KOPT-K1 (cell line): ENCODE measurements at regions not wholly inside any gene's neighbourhood (a gene's known extent, or its start where the extent isn't known, plus 50 kb on each side); places are given as distances from the start of the nearest gene placed in this dataset.

Experiments
- H3K27ac ChIP-seq: fragments of 200-600 bp; sonication (generic); 2 replicates; pipeline ENCODE4 v1.5.1; 2016; ENCODE audit warnings: antibody characterized with exemption, mild to moderate bottlenecking, low read depth, low read length; ENCODE audit not compliant: poor library complexity, severe bottlenecking
- H3K36me3 ChIP-seq: fragments of 200-600 bp; sonication (generic); 2 replicates; pipeline ENCODE4 v1.5.1; 2017; ENCODE audit warnings: antibody characterized with exemption, mild to moderate bottlenecking, low read length, moderate library complexity; ENCODE audit not compliant: insufficient read depth
- H3K9me3 ChIP-seq: fragments of 200-600 bp; sonication (generic); 2 replicates; pipeline ENCODE4 v1.5.1; 2017; ENCODE audit warnings: antibody characterized with exemption, low read length, mild to moderate bottlenecking; ENCODE audit not compliant: insufficient read depth, poor library complexity, severe bottlenecking

GRCh38 chr9:80197661-80198060 is 625.9 kb downstream of the TLE4 start:
- Histone ChIP-seq H3K9me3 (no peaks in the 10 kb centered on the region), H3K27ac (no peak overlapping the region), H3K36me3 (no peaks in the 10 kb centered on the region)

DNA sequence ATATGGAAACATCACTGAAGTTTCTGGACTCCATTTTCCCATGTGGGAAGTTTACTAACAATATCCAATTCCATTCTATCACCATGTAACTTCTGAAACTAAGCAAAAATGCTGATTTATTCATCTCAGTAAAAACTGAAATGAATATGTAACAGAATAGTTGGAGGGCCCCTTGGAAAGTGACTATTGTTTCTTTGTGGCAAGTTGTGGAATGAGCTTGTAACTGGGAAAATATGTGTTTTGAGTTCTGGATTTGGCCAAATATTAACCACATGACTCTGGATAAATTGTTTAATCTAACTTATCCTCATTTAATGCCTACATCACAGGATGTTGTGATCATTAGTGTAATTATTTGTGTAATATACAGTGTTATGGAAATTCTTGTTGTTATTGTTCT is 619.3 kb downstream of the TLE4 start:
- no peaks in the 10 kb centered on the region for H3K36me3 ChIP-seq
- H3K27ac ChIP-seq = no peak overlapping the region
- no peaks in the 10 kb centered on the region for H3K9me3 ChIP-seq

GRCh38 chr9:80188579-80188978 is 616.8 kb downstream of the TLE4 start:
- Histone ChIP-seq H3K27ac (no peak overlapping the region), H3K9me3 (no peaks in the 10 kb centered on the region)

DNA sequence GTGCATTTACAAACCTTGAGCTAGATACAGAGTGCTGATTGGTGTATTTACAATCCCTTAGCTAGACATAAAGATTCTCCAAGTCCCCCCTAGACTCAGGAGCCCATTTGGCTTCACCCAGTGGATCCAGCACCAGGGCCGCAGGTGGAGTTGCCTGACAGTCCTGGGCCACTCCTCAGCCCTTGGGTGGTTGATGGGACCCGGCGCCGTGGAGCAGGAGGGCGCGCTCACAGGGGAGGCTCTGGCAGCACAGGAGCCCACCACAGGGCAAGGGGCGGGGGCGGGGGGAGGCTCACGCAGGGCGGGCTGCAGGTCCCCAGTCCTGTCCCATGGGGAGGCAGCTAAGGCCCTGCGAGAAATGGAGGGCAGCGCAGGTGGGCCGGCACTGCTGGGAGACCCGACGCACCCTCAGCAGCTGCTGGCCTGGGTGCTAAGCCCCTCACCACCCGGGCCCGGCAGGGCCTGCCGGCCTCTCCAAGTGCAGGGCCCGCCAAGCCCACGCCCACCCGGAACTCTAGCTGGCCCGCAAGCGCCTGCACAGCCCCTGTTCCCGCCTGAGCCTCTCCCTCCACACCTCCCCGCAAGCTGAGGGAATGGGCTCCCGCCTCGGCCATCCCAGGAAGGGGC is 613.5 kb downstream of the TLE4 start:
- Histone ChIP-seq H3K27ac (no peak overlapping the region), H3K9me3 (no peaks in the 10 kb centered on the region), H3K36me3 (no peaks in the 10 kb centered on the region)

More at GRCh38 chr9:80188579-80188978, 616.8 kb downstream of the TLE4 start:
- H3K36me3 ChIP-seq = no peaks in the 10 kb centered on the region

GRCh38 chr9:80177949-80178480 is 606.2 kb downstream of the TLE4 start:
- no peak overlapping the region for H3K27ac ChIP-seq
- H3K36me3 ChIP-seq = no peaks in the 10 kb centered on the region
- H3K9me3 ChIP-seq = no peaks in the 10 kb centered on the region

- no peaks in the 10 kb centered on the region for H3K9me3 ChIP-seq
- H3K36me3 ChIP-seq = no peaks in the 10 kb centered on the region
- no peak overlapping the region for H3K27ac ChIP-seq
Observed at GRCh38 chr9:80175286-80176150, 603.8 kb downstream of the TLE4 start.

DNA sequence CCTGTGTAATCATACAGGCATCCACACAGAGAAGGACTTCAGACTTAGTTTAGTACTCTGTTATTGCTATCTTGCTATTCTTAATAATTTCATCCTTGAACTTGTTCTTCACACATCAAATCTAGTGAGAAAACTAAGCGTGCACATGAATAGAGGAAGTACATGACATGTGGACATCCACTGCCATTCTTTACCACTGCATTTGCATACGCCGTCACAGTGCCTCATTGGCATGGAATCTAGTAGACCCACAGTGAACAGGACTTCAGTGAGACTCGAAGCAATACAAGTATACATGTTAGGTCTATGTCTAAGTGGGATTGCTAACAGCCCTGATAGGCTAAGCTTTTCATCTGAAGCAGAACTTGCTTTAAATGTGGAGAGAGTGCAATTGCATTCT is 592.1 kb downstream of the TLE4 start:
- Histone ChIP-seq H3K36me3 (no peaks in the 10 kb centered on the region), H3K27ac (no peak overlapping the region), H3K9me3 (no peaks in the 10 kb centered on the region)

DNA sequence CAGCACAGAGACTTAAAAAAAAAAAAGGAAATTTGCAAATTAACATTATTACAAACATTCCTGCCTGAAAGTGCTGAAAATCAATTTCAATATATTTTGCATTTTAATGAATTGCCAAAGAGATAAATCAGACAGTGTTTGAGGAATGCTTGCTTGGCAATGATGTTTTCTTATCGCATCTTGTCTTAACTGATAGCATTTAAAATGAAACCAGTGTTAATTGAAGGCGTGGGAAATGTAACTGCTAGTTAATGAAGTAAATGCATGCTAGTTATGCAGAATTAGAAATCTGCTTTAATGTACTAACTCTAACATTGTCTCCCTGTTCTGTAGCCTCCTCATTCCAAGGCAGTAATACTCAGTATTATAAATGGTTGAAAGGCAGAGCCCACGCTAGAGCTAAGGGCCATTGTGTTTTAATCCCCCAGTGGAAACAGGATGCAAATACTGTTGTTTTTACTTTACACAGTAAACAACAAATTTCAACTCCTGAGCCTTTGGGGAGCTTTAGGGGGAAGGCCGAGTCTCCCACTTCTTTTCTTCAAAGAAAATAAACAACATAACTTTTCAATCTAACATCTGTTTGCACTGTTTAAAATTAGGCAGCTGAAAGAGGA is 586.9 kb downstream of the TLE4 start:
- no peaks in the 10 kb centered on the region for H3K36me3 ChIP-seq
- H3K27ac ChIP-seq = no peak overlapping the region
- no peaks in the 10 kb centered on the region for H3K9me3 ChIP-seq

DNA sequence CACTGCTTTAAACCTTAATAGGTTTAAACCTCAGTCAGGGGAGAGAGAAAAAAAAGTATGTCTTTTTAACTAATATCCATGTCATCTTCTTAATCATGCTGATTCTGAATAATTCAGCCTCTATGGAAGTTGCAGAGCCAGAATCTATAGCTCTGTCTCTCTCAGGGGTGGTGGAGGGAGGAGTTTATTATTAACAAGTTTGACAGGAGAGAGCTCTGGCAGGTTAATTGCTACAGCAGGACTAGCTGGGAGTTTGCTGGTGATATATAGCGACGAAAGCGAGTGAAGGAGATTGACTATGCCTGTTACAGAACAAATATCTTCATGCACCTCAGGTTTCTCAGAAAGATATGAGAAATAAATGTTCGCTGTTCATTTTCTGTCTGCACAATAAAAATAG is 586.4 kb downstream of the TLE4 start:
- H3K9me3 ChIP-seq = no peaks in the 10 kb centered on the region
- H3K27ac ChIP-seq = no peak overlapping the region
- H3K36me3 ChIP-seq = no peaks in the 10 kb centered on the region

- no peak overlapping the region for H3K27ac ChIP-seq
- H3K9me3 ChIP-seq = no peaks in the 10 kb centered on the region
- no peaks in the 10 kb centered on the region for H3K36me3 ChIP-seq
Observed at GRCh38 chr9:80157561-80157983, 585.8 kb downstream of the TLE4 start.

DNA sequence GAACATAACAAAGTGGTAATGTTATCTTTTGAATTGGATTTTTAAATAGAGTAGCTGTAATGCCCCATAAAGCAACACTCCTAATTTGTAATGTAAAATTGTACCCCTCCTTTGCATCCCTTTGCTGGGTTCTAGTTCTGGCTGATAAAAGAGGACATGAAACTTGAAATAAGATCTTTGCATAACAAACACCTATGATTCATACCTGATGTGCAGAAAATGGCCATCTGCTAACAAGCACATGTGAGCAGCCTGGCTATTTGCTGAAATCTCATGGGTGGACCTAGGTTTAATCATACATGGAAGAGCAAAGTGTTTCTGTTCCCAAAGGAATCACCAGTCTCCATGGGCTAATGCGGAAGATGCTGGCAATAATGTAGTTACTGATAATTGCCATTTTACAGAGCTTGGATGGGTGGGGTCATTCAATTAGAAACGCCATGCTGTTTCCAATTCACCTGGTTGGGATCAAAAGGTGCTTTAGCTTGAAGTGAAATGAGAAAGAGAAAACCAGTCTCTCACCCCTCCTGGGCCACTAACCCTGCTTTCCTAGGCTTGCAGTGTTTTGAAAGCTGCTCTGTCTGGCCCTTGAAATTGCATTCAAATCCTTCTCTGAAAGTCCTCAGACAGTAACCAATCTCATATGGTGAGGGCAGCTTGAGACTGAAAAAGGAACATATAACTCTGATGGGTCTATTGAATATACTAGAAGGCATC is 585.1 kb downstream of the TLE4 start:
- H3K9me3 ChIP-seq = no peaks in the 10 kb centered on the region
- no peak overlapping the region for H3K27ac ChIP-seq
- H3K36me3 ChIP-seq = no peaks in the 10 kb centered on the region

DNA sequence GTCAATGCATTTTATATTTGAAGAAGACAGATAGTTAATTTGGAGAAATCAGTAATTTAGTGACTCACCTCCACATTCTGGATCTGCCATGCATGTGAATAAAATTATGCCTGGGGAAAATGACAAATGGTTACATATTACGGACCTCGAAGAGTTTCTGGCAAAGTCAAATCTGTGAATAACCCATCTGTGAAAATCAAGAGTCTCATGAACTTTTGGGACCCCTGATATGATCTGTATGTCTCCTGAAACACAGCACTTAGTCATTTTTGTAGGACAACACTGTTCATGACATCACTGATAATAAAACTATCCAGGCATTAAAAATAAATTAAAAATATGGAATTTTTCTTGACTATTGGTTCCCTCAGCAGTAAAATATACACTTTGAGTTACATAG is 584.5 kb downstream of the TLE4 start:
- Histone ChIP-seq H3K27ac (no peak overlapping the region), H3K9me3 (no peaks in the 10 kb centered on the region), H3K36me3 (no peaks in the 10 kb centered on the region)

DNA sequence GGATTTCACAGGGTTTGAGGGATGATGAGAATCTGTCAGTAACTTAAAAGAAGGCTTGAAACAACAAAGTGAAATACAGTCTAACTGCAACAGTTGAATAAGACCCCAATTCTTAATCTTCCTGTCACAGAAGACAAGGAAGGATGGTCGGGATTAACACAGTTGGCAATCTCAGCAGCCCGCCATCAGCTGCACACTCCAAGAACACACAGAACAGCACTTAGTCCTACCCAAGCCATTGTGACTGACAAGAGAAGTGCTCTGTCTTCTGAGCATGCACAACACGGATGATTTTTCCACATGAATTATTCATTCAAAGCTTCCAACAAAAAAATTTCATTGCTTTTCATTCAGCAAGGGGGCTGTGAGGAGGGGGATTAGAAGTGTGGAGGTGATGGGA is 576.1 kb downstream of the TLE4 start:
- Histone ChIP-seq H3K9me3 (no peaks in the 10 kb centered on the region), H3K27ac (no peak overlapping the region)

GRCh38 chr9:80146466-80146865 is 574.7 kb downstream of the TLE4 start:
- Histone ChIP-seq H3K27ac (no peak overlapping the region), H3K9me3 (no peaks in the 10 kb centered on the region), H3K36me3 (no peaks in the 10 kb centered on the region)

More for the DNA sequence above, 576.1 kb downstream of the TLE4 start:
- H3K36me3 ChIP-seq = no peaks in the 10 kb centered on the region

GRCh38 chr9:80144856-80145255 is 573.1 kb downstream of the TLE4 start:
- H3K27ac ChIP-seq = no peak overlapping the region
- no peaks in the 10 kb centered on the region for H3K9me3 ChIP-seq
- no peaks in the 10 kb centered on the region for H3K36me3 ChIP-seq
